ENCODE measurements at regions not wholly inside any gene's neighbourhood (a gene's known extent, or its start where the extent isn't known, plus 50 kb on each side); places are given as distances from the start of the nearest gene placed in this dataset.

DNA sequence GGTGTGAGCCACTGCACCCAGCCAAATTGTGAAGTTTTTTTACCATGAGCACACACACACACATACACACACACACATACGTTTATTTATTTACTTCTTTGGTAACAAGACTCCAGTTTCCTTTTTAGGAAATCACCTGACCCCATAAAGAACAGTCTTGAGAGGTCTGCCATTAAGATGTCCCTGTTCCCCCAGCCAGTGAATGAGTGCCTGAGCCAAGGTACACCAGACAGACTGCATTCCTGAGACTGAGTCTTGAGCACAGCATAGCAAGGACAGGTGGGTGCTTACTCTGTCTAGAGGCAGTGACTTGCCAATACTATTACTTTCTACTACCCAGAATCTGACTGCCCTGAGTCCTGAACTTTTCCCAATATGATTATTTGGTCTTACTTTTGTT, 167.2 kb upstream of the SATB2 start:
- DNase-seq, result no peak

DNA sequence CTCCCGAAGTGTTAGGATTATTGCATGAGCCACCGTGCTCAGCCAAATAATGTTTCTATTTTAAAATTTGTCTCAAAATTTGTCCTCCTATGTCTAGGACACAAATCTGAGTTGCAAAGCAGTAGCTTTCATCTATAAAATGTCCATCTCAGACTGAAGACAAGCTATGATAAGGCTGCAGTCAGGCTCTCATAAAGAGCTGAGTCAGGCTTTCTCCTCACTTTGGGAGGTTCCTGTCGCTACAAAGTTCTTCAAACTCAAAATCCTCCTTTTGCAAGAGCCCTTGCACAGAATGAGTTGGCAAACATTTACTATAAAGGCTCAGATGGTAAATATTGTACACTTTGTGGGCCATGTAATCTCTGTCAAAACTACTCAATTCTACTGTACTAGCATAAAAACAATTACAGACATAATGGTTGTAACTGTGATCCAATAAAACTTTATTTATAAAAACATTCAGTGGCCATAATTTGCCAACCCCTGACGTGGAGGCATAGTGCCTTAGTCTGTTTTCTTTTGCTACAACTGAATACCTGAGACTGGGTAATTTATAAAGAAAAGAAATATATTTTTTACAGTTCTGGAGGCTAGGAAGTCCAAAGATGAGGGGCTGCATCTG, 154.9 kb upstream of the SATB2 start:
- no peak for DNase-seq

DNA sequence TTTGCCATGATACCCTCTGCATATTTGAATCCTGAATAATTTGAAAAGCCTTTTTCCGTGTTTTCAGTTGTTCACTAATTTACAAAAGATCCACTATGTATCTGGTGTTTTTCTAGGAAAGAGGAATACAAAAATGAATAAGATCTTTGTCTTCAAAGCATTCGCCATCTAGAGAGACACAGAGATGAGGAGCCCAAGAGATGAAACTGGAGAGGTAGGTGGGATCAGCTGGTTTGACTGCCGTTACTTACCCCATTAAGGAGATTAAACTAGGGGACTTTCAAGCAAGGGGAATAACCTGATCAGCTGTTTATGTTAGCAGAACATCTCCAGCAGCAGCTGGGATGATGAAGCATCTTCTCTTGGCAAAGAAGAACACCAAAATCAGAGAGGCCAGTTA, 150.2 kb upstream of the SATB2 start:
- DNase-seq, result no peak

- no peak for DNase-seq
Observed at GRCh38 chr2:199606193-199606780, 148.5 kb upstream of the SATB2 start.

GRCh38 chr2:199603721-199604291, 146.1 kb upstream of the SATB2 start:
- DNase-seq, result no peak

DNA sequence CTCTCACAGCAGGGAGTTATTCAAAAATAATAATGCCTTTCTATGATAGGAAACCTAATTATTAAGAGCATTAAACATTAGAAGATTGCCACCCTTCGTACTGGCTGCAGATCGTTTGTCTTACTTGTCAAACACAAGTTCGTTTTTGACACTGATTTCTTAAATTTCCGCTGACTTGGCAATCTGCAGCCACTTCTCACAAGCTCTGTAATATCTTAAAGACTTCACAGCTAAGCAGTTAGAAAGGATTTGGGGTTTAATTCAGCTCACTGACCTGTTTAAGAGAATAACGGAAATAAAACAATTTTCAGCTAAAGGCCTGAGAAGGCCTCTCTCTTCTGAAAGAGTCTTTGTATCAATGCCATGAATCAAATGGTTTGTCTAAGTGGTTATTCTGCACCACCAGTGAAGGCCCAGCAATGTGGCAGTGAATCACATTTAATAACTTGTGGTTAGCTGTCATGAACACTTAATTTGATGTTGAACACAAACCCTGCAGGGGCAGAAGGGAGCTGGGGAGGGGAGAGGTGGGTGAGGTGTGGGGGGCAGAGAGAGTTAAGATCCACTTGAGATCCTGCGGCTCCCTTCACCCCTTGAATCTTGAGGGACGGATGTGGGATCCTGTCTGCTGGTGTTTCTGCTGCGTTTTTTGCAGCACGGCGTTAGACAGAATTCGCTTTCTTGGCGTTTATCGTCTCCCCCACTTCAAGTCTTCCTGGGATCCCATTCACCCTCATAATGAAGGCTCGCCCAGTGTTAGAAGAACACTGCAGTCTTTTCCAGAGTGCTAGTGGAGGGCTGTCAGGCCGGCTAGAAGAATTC, 145.4 kb upstream of the SATB2 start:
- DNase-seq, result no peak

GRCh38 chr2:199602271-199602895, 144.6 kb upstream of the SATB2 start:
- no peak for DNase-seq

DNA sequence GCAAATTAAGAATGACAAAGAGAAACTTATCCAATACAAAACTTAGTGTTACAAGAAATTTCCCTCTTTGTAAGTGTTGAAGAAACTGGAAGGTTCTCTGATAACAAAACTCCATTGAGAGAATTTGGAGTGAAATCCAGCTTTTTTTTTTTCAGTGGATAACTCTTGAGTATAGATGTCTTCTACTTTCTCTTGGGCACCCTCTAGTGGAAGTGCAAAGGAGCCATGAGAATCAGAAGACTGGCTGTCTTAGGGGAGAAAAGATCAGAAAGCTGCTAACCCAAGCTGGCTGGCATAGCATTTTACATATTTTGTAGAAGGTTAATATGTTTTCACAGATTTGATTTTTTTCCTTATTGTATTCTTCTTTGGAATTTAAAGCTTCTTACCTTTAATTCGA, 138.8 kb upstream of the SATB2 start:
- DNase-seq, result no peak

DNA sequence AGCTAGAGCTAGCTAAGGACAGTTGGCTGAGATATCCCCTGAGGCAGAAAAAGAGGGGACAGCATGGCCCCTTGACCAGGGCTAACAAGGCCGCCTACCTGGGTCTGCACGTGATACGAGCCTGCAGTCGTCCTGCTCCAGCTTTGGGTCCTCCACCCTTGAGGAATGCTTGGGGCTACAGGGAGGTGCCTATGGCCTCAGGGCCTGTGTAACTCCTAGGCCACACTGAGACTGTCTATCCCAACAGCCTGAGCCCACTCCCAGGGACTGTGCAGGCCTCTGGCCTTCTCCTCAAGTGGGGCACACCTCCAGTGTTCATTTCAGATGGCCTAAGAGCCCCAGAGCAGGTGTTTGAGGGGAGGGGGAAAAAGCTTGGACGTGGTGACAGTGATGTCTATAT, 136.7 kb upstream of the SATB2 start:
- no peak for DNase-seq

- DNase-seq, result no peak
Observed at GRCh38 chr2:199591826-199592225, 134.1 kb upstream of the SATB2 start.

DNA sequence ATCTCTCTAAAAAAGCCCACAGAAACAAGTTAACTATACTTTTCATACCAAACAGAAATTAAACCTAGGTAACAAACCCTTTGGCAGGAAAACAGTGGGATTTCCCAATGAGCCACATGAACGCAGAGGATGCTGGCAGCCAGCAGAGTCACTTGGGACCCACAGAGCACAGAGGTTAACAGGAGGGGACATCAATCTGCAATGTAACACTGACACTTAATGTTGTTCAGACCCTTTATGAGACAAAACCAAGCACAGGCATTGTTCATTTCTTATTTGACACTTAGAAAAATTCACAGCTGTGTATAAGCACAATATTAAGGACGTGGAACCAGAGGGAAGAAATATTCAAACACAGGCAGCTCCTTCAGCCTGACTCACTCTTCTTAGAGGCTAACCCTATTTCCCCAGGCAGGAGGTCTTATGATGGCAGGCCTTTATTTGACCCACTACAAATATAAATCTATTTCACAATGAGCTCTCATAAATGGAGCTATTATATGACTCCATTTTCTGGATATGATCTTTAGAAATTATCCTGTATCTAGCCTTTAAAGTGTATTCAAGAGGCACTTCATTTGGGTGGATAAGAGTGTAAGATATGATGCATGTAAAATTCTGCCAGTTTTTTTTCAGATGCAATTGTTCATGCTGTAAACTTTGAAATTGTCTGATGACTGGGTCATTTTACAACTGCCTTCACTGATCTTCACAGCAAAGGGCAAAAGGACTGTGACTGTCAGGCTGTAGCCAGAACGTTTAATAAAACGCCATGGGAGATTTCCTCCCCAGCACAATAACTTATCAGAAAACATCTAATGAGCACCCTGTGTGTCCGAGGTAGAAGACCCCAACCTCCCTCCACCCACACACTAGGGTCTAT, 132.8 kb upstream of the SATB2 start:
- DNase-seq, result no peak

- no peak for DNase-seq
Observed at GRCh38 chr2:199589306-199589705, 131.6 kb upstream of the SATB2 start.

DNA sequence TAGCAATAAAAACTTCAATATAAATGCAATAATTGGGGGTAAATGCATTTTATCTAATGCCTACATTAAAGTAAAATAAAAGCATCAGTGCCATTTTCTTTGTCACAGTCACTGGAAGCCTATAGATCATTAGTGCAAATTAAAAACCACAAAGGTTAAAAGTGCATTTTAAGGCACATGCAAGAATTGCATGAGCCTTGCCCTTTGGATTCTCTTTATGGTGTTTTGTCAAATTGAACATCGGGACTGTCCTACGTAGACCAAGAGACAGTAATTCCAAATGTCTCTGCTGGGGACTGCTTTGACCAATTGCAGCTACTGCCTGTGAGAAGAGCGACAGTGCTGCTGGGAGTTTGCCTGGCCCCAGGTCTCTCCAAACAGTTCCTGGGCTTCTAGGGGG, 130.3 kb upstream of the SATB2 start:
- no peak for DNase-seq

DNA sequence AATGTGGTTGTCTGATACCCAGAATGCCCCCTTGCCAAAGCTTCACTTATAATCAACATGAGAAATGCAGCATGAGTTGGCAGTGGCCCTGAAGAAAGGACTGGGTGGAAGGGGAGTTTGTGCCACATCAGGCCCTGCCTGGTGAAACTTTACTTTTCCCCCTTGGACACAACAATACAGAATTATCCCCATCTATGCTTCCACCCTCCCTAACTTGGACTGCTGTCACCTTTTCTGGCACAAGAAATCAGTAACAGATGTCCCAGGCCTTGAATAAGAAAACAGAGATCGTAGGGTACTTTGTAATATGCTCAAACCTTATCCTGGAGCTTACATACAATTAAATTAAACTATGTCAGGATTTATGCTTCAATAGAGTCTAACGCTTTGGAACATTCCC, 128.9 kb upstream of the SATB2 start:
- no peak for DNase-seq

- DNase-seq, result no peak
Observed at GRCh38 chr2:199583676-199584075, 125.9 kb upstream of the SATB2 start.

GRCh38 chr2:199581935-199582360, 124.2 kb upstream of the SATB2 start:
- no peak for DNase-seq

DNA sequence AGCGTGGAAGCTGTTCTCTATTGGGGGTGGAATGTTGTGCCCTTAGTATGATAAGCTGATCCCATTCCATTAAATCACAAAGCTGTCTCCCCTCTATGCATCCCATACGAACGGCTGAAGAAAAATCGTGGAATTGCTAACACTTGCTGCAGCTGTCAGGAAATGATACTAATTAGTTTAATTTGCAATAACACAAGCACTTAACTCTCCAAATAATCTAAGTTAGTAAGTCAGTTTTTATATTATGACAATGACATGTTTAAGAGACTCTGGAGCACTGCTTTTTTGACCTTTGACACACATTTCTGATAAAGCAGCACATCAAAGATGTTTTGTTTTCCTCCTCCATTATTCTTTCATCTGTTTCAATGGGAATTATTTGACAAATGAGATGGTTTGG, 123.7 kb upstream of the SATB2 start:
- DNase-seq, result no peak

DNA sequence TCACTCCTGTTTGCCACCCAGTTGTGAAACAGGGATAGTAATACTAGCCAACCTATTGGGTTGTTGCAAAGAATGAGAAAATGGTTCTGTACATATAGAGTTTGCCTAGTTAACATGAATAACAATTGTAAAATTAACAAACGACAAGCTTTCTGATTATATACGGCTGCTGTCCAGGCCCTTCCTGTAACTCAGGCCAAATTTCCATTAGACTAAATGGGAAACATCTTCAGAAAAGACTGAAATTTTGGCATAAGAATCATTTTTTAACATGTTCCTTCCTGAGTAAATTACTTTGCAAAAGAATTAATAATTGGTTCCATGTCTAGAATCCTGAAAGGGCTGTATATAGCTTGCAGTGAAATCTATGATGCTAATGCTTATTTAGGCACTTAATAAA, 117.7 kb upstream of the SATB2 start:
- DNase-seq, result no peak

DNA sequence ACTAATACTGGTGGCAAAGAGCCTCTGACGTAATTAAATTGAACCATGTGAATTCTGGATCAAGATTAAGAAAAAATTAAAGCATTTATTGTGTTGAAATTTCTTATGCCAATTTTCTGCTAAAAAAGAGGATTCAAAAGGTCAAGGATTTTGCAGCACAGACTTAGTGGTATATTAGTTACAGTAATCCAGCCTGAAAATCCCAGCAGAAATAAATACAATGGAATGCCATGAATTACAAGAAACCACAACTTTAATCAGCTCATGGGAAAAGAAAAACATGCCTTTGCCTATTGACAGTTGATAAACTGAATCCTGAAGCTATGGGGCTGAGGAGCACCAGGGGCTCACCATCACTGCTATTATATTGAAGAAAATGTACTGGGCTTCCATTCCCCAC, 114.8 kb upstream of the SATB2 start:
- DNase-seq, result no peak

GRCh38 chr2:199570934-199571333, 113.2 kb upstream of the SATB2 start:
- no peak for DNase-seq

DNA sequence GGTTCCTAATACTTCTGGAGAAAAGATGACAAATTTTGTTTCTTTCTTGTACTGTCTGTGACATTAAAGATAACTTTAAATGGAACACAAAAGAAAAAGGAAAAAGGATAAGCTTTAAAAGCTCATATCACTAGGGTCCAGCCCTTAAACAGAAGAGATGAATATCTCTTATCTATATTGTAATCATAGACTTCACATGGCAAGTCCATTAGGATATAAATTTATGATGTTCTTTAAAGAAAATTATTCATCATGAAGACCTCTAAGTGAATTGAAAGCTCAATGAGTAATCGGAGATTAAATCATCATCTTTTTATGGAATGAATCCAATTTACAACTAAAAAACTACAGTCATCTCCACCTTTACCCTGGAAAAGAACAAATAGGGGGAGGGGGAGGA, 111.6 kb upstream of the SATB2 start:
- DNase-seq, result no peak

DNA sequence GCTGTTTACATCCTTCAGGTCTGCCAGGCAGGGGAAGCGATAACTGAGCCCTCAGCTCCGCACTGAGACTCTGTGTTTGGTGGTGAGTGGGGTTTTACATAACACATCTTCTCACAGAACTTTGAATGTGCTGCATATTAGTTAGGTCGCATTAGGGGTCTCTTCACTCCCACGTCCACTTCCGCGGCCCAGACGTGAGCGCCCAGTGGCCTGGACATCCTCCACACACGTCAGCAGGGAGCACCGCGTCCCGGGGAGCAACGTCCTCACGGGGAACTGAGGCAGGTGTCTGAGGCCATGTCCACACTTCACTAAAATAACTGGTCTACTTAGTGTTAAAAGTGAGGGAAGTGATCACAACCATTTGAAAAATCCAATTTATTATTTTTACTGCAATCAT, 100.4 kb upstream of the SATB2 start:
- DNase-seq, result no peak
